NCI-H774 (cell line): ENCODE measurements at regions not wholly inside any gene's neighbourhood (a gene's known extent, or its start where the extent isn't known, plus 50 kb on each side); places are given as distances from the start of the nearest gene placed in this dataset.

ENCODE experiments used
- DNase-seq: peaks from one replicate; lab custom pipeline; 2025; lab: John Stamatoyannopoulos, UW

DNA sequence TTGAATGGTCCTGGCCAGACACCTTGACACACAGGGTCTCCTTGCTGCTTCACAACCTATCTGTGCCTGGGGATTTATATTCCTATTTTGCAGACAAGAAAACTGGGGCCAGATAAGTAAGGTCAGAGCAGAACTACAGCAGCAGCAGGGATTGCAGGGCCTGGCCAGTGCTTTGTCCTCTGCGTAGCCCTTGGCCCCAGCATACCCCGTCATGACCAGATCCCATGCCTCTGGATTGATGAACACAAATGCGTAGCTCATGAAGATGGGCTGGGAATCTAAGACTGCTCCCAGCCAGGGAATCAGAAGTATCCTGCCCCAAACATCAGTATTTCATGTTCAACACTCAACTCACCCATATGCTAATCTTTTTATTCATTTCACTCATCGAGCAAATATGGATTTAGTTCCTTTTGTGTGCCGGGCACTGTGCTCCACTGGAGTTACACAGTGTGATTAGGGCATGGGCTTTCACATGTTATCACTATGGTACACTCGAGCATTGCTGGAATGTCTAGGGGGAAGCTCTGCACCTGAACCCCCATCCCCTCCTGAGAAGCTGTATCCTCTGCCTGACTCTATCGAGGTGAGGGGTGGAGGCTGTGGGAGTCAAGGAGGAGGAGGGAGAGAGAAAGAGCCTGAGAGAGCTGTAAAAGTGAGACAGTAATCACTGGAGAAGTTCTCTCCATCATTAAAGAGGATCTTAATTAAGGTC, 143.3 kb downstream of the CYP26B1 start:
- DNase-seq, result no peak

DNA sequence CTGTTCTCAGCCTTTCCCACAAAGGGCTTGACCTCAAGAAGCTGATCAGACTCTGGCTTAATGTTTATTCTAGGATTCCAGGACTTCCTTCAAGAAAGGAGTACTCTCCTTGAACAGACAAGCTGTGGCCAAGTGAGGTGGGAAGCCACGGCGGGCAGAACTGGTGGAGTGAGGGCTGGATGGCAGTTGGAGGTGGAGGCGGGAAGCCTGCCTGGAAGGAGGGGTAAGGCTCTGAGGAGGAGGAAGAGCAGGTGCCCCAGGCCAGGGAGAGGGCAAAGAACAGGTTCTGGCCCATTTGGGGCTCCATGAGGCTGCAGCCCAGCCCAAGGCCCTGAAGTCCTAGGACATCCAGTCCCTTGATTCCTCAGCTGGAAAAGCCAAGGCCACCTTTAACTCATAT, 143.9 kb downstream of the CYP26B1 start:
- no peak for DNase-seq

- DNase-seq, result no peak
These were observed 144.5 kb downstream of the CYP26B1 start for GRCh38 chr2:72003124-72003523.

DNA sequence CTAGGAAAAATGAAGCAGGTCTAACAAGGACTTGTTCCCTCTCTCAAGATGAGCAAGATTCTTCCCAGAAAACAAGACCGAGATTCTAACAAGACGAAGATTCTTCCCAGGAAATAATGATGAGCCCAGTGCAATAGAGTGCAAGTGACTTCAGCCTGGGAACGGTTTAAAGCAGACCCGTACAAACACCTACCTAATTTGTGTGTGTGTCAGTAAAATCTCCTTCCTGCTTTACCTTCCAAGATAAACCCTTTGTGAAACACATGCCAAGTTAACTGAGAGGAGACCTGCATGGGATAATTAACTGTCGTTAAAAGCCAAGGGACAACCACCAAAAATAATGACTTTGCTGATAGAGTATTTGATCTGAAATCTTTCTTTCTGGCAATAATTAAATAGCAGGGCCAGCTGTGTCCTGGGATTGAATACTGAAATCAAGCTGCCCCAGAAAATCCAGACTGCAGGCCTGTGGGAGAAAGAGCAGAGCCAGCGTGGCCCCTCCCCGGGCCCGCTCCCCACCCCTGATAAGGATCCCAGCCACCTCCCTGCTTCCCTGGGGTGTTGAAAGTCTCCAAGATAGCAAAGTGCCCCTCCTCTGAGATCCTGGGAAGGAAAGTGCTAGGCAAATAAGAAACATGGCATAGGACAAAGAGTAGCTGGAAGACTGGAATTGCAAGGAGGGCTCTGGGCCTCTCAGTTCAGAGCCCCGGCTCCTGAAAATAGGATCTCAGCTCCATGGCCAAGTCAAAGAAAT, 145.5 kb downstream of the CYP26B1 start:
- DNase-seq, result no peak

DNA sequence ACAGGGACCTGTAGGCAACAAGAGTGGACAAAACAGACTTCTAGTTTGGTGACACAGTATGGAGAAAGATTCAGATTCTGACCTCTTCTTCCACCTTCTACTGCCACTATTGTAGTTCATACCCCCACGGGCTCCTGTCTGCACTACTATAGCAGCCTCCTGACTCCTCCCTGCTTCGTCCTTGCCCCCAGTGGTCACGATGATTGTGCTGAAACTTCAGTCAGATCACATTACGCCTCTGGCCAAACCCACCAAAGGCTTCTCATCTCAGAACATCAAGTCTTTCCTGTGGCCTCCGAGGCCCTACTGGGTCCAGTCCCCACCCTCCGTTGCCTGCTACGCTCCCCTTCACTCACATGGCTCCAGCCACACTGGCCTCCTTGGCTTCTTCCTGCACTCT, 147.6 kb downstream of the CYP26B1 start:
- DNase-seq, result no peak

- no peak for DNase-seq
These were observed 148.1 kb downstream of the CYP26B1 start for GRCh38 chr2:71999580-71999979.

GRCh38 chr2:71997843-71998242, 149.8 kb downstream of the CYP26B1 start:
- DNase-seq, result no peak

DNA sequence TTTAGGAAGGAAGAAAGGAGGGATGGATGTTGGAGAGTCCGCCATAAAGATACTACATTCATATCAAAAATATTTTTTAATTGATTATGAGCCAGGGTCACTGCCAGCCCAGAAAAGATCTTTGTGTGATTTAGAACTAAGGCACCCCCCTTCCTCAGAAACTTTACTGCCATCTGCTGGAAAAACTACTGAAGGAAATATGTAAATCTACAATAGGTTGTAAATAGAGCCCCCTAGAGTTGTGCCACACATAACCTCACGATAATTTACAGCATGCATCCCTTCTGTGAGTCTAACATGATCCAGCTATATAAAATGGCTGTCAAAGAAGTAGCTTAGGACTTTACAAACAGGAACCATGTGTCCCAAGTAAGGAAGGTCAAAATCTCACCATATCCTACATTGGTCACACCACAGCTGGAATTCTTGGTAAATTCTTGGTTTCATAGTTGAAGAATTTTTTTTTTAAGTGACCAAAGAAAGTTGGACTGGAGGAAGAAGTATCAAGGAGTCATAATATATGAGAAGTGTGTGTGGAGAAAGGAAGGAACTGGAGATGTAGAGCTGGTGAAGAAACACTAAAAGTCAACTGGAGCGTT, 152.5 kb downstream of the CYP26B1 start:
- no peak for DNase-seq

GRCh38 chr2:71992036-71992435, 155.6 kb downstream of the CYP26B1 start:
- no peak for DNase-seq

DNA sequence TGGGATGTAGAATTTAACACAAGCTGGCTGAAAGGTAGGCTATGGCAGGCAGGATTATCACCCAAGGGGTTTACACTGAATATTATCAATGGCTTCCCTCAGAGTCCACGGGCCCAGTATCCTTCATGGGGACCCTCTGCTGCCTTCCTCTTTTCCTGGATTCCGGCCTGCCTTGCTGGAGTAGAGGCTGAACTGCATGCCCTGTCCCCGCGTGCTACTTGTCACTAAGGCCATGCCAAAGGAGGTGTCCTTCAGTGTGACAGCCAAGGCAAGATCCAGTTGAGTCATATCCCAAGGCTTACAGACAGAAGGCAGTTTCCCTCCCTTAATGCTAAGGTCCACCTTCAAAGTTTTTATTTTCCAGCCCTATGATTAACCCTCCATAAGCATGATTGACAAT, 156.3 kb downstream of the CYP26B1 start:
- no peak for DNase-seq

DNA sequence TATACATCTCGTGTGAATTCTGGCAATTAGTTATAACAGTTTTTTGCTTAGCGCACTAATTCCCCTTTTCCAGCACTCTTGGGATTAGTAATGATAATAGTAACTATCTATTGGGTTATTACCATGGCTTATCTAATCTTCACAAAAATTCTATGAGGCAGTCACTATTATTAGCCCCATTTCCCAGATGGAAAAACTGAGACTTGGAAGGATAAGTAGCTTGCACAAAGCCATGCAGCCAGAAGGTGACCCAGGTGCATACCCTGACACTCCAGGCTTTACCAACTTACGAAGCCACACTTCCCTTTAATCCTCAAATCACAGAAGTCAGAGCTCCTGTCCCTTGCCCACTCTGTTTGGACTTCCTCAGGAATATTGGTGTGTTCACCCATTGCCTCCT, 156.8 kb downstream of the CYP26B1 start:
- DNase-seq, result no peak

DNA sequence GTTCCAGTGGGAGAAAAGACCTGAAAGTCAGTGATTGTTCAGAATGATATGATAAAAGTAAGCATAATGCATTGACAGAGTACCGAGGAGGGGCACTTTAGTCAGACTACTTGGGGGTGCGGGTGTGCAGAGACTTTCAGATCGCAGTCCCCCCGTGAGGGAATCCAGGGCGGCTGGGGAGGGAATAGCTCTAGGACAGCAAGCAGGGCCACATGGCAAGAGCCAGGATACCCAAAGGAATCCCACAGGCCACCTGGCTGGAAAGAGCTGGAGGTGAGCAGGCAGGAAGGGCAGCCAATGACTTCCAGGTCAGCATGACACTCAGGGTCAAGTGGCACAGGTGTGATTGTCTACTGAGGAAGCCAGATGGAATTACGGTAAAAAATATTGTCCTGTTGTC, 157.5 kb downstream of the CYP26B1 start:
- no peak for DNase-seq

- no peak for DNase-seq
These were observed 158.0 kb downstream of the CYP26B1 start for GRCh38 chr2:71989671-71990070.

- no peak for DNase-seq
These were observed 159.5 kb downstream of the CYP26B1 start for GRCh38 chr2:71988170-71988569.

GRCh38 chr2:71976685-71977084, 171.0 kb downstream of the CYP26B1 start:
- DNase-seq, result no peak

GRCh38 chr2:71974846-71975245, 172.8 kb downstream of the CYP26B1 start:
- DNase-seq, result no peak

- no peak for DNase-seq
These were observed 176.2 kb downstream of the CYP26B1 start for GRCh38 chr2:71971493-71971892.

GRCh38 chr2:71965530-71965929, 182.1 kb downstream of the CYP26B1 start:
- DNase-seq, result no peak

- no peak for DNase-seq
These were observed 184.6 kb downstream of the CYP26B1 start for GRCh38 chr2:71962911-71963694.

GRCh38 chr2:71962350-71962749, 185.3 kb downstream of the CYP26B1 start:
- no peak for DNase-seq

DNA sequence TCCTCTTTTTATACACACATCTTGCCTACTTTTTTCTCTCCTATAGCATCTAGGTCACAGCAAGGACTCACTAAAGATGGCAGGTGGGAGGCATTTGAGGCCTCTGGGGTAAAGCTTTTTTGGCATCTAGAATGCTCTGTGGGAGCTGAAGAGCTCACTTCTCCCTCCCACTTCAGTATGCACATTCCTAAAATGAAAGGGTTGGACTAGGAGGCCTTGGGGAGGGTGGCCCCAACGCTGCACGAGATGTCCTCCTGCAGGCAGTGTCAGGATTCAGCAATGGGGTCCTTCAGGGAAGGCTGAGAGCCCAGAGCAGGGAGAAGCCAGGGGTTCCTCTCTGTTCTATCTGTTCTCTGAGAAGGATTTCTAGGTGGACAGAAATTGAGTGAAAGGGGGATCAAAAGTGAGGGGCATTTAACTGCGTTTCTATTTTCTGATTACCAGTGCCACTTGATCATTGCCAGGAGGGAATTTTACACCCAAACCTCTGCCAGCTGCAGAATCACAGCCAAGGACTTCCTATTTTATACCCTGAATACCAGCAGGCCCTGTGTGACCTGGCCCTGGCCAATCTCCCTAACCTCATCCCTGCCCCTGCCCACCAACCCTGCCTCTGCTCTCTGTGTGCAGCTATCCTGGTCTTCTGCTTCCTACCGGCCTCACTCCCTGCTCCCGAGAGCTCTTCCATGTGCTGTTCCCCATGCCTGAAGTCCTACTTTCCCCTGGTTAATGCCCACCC, 186.2 kb downstream of the CYP26B1 start:
- DNase-seq, result no peak

DNA sequence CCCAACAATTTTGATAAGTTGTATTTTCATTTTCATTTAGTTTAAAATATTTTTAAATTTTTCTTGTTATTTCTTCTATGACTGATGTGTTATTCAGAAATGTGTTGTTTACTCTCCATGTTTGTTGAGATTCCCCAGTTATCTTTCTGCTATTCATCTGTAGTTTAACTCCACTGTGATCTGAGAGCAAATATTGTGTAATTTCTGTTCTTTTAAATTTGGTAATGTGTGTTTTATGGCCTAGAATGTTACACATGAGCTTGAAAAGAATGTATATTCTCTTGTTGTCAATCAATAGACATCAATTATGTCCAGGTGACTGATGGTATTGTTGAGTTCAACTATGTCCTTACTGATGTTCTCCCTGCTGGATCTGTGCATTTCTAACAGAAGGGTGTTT, 188.2 kb downstream of the CYP26B1 start:
- no peak for DNase-seq
